NCI-H2029 treated with DMSO at 0.1 percent for 48 hours (cell line): ENCODE measurements at regions not wholly inside any gene's neighbourhood (a gene's known extent, or its start where the extent isn't known, plus 50 kb on each side); places are given as distances from the start of the nearest gene placed in this dataset.
"Not testable (repeated sequence)": the region's sequence is repeated elsewhere in the genome, so short reads cannot be mapped to it uniquely, and the experiment has no call there.

Experiments
- DNase-seq: peaks from one replicate; lab custom pipeline; 2025; lab: John Stamatoyannopoulos, UW

DNA sequence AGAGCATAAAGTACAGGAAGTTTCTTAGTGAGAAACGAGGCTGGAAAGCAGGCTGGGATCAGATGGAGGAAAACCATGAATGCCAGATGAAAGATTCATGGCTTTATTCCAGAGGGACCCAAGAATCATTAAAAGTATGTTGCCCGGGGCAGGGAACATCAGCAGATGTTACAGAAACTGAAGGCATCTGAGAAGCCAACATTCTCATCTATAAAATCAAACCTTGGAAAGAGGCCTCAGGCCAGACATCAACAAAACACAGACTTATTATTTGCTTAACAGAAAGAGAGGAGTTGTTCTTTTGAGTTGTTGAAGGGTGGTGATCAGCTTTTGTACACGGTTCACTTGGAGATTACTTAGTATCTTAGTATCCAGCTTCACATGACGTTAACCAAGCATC, 543.6 kb downstream of the RFC3 start:
- no peak for DNase-seq

DNA sequence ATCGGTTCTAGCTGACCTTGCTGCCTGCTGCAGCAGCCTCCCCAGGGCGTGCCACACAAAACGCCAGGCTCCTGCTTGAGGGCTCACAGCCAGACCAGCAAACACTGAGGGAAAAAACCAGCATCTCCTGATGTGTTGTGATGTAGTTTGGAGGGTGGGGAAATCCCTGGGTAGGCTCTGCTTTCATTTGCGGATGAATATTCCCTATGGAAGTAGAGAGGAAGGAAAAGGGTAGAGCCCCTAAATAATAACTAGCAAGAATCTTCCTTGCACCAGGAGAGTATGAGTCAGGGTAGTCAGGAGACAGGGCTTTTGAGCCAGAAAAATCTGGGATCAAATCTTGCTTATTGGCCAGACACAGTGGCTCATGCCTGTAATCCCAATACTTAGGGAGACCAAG, 545.3 kb downstream of the RFC3 start:
- DNase-seq = no peak

DNA sequence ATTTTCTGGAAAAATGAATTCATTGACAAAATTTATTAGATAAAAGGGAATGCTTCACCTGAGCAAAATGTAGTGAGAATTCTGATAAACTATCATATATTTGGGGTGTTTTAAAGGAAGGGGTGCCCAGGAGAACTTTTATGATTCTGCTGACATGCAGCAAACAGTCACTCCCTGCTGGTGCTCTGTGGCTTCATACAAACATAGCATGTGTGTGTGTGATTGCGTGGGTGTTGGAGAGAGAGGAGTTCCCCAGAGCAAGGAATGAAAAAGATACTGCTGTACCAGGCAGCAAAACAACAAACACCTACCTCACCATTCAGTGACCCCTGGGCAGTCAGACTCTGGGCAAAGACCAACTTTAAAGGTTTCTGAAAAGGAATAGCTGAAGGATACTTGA, 546.7 kb downstream of the RFC3 start:
- DNase-seq = no peak

DNA sequence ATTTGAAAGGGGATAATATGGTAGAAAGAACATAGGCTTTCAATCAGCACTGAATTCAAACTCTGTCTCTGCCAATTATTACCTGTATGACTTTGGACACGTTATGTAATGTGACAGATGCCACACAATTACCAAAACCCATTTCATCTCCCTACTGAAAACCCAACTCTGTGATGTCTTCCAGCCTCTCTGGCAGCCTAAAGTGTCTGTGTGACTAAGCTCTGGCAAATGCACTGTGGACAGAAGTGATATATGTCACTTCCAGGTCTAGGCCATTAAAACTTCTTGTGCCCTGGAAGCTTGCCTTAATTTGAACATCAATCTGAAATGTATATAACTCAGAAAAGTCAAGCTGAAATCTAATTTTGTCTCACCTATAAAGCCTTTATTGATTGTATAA, 552.0 kb downstream of the RFC3 start:
- no peak for DNase-seq

DNA sequence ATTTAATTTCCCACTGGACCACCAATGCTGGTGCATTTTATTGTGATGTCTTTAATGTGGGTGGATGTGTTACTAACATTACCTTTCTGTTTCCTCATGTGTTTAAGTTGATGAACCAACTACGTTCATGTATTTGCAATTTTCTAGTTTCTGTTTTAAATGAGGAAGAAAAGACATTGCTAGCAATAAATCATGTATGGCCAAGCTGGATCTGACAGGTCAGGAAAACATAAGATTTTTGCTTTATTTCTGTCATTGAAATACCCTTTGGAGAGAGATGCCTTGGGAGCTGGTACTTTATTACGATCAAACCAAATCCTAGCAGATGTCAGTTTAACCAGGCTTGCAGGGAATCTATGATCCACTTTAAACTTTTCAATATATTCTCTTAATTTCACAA, 553.2 kb downstream of the RFC3 start:
- no peak for DNase-seq

DNA sequence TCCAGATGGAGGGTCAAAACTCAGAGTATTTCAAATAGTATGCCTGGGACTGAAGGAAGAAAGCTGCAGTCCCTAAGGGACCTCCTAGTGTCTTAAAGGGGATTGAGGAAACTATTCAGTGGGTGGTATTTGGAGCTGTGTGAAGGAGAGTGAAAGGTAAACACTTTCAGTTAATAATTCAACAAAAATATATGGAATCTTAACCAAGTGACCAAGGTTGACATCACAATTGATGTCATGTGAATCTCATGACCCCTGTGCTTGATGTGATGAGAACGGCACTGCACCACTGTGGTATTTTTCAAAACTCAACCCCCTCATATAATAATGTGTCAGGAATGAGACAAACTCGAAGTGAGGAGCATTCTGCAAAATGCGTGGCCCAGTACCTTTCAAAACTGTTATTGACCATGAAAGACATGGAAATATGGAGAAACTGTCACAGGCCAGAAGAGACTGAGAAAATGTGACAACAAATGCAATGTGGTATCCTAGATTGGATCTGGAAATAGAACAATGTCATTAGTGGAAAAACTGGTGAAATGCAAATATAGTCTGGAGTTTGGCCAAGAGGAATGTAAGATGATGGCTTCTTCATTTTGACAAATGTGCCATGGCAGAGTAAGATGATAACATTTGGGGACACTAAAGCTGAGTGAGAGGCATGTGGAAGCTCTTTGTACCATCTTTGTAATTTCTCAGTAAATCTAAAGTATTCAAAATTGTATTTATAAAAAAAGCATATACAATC, 553.9 kb downstream of the RFC3 start:
- DNase-seq = no peak

DNA sequence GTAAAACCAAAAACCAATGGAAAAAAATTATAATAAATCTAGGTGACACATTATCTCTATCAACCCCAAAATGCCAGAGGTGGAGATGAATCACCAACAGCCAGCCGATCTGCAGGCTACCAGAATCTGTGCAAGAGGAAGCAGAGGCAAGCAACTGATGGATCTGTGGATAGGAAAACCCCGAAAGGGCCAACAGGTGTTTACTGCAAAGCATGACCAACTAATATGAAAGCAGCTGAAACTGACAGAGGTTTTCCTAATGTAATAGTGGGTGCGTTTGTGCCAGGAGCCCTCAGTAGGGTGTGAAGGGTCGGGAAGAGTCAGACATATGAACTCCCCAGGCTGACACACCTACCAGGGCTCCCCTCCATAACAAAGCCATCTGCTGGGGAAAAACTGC, 554.6 kb downstream of the RFC3 start:
- no peak for DNase-seq

DNA sequence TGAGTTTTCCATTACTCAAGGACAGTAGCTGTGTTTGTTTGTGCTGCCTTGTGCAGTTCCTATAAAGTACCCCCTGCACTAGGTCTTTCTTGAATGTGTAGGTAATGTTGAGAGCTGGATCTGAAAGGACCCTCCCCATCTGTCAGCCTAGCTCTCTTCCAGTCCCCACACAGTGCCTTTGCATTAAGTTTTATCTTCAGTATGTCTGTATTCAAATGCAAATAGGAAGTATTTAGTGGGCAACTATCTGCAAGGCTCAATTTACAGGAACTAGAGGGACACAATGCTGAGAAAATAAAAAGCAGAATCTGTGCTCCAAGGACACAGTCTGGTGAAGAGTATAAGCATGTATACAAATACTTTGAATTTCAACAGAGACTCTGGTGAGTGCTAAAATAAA, 558.5 kb downstream of the RFC3 start:
- DNase-seq = no peak

DNA sequence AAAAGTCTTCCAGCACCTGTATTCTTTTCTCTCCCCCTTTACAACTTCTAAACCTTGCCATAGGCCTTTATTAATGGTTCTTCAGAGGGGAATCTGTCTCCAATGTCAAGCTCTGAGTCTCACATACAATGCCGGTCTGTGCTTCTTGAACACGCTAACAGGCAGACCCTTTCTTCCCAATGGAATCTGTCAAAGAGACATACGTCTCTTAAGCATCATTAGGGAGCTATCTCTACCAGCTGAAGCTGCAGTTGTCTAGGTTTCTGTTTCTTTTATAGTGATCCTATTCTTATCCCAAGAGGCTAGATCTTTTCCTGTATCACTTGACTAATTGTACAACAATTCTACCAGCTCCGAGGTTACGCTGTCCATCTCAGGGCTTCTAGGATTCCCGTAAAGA, 560.8 kb upstream of the NBEA start:
- no peak for DNase-seq

DNA sequence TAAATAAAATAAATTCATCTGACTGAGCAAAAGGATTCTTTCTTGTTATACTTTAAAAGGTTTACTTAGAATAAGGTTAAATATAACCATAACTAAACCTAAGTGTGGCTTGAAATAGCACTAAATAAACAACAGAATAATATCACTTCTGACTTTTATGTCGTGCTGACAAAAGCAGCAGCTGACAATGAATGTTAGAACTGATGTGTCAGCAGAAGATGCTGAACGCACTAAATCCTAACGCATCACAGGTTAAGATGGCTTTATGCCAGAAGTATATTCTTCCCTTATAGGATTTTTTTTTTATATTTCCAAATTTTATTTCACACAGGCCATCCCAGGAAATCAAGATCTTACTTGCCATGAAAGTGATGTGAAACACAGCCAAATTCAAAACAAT, 558.3 kb upstream of the NBEA start:
- no peak for DNase-seq

DNA sequence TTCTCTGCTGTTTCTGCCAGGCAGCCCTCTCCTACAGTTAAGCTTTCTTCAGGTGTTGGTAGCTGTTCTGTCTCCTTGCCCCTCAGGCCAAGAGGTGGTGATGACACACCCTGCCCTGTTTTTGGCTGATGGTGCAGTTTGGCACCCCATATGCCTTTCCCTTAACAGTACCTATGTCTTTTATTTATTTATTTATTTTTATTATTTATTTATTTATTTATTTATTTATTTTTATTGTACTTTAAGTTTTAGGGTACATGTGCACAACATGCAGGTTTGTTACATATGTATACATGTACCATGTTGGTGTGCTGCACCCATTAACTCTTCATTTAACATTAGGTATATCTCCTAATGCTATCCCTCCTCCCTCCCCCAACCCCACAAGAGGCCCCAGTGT, 555.8 kb upstream of the NBEA start:
- not testable (repeated sequence) for DNase-seq

DNA sequence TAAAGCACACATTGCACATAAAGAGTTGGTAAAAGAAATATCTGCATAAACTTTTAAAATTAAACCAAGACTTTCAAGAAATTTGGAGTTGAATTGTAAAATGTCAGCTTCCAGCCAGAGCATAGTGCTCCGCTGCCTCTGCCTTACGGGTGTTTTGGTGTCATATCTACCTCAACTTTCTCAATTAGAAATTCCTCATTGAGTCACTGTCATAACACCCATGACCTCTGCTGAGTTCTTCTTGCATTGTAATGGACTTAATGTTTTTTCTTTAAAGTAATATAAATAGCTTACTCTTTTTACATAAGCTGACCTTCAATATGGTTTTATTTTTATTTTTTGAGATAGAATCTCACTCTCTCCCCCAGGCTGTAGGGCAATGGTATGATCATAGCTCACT, 551.0 kb upstream of the NBEA start:
- DNase-seq = no peak

DNA sequence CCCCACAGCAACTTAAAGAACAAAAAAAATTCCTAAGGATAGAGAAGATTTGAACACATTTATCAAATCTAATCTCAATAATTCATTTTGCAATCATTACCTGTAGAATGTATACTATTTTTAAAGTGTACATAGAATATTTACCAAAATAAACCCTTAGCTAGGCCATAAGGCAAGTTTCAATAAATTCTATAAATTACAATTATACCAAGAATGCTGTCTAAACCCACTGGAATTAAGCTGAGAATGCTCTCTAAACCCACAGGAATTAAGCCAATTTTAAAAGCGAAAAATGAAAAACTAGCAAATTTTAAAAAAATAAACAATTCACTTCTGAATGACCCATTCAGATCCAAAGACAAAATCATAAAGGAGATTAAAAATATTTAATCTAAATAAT, 540.4 kb upstream of the NBEA start:
- no peak for DNase-seq

DNA sequence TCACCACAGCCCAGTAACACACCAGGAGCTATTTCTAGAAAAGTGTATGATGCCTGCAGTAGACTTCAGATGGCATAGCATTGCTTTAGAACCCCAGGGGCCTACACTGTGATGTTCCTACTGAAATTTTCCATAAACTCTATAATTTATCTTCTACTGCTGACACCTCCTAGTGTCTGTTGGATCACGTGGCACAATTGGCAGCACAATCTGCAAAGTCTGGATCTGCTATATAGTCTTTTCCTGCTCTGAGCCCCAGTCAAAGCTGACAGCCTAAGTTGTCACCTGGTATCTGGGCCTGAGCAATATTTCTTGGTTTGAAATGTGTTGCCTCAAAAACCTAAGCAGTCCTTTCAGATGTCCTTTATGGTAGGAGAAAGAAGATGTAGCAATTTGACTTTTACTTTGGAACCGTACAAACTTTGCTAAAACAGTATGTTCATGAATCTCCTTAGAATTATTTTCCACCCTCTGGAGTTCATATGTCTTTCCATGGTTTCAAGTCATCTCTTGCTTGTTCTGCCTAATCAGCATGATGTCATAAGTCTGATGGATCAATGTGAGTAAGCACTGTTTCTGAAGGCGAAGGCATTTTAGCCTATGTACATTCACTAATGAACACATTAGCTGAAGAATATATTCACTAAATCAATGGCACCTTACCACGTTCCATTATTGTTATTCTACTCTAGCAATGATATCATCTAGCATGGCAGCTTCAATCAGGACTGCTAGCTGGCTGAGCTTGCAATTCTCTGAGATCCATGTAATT, 536.5 kb upstream of the NBEA start:
- no peak for DNase-seq

DNA sequence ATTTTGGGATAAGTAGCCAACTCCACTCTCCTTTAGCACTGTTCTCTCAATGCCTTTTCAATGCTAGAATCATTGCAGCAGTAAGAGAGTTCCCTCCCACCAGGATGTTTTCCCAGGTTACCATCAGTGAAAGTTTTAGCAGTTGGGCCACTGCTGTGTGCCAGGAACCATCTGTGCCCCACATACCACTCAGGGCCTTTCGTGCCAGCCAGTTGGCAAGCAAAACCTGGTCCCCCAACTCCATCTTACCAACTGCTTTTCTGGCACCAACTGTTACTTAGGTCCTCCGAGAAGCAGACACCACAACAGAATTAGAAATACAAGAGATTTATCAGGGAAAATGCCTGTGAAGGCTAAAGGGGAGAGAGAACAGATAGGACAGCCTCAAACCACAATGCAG, 533.4 kb upstream of the NBEA start:
- no peak for DNase-seq

DNA sequence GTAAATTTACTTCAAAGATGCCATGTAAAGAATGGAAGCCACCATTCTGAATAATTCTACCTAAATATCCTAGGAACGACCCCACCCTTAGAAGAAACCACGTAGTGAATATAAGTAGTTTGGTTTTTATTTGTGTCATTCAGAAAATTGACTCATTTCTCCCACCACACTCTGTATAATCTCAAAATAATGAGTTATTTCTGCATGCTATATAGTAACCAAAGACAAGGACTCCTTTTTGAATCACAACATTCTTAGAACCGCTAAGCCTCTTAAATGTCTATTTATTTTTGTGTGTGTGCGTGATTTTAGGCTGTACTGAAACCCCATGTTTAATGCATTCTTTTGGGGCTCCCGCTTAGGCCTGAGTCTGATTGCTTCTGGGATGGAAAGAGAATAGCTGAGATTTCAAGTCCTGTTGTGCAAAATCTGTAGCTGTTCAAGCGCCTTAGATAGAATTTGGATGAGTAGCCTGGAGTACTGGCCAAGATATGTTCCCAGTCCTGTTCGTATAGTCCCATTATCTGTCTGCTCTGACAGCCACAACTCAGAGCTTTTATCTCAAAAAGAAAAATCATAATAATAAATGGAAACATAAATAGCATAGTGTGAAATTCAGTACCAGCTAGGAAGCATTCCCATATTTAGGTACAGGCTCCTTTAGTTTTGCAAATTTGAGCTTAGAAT, 532.4 kb upstream of the NBEA start:
- DNase-seq = no peak

DNA sequence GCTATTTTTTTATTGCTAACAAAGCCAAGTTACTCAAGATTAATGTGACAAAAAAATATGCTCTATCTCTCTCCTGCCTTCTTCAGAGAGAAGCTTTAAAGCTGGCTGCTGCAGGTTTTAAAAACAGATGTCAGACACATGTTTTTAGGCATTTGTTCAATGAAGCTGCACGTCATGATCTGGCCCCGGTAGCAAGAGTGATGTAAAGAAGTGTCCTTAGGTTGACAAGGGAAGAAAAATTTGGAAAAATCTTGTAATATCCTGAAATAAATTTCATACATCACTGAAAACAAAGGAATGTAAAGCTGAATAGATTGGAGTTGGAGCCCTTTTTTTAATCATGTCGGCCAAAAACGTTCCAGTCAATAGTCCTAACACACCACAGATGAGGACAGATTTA, 531.4 kb upstream of the NBEA start:
- no peak for DNase-seq

DNA sequence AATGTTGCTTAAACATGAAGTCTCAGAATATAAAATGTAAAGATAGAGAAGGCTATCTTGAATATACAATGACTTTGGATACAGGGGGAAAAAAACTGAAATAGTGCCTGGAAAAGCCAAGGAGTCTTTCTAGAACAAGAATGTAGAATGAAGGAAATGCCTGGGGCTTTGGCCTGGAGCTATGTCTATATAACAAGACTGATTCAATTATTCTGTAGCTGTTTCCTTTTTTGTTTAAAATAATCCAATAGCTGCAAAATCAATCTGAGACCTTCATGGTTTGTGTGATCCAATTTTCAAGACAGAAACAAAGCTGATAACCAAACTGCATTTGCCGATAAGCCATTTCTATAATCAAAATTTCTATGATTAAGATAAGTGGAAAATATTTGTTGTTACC, 530.9 kb upstream of the NBEA start:
- no peak for DNase-seq

DNA sequence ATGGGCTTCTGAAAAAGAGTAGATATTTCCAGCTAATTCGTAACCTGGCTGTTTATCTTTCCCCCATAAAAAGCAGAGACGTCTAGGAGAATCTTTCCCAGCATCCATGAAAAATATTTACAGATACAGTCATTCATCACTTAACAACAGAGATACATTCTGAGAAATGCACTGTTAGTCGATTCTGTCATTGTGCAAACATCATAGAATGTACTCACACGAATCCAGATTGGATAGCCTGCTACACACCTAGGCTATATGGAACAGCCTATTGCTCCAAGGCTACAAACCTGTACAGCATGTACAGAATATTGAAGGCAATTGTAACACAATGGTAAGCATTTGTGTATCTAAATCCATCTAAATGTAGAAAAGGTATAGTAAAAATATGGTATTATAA, 530.2 kb upstream of the NBEA start:
- DNase-seq = no peak

DNA sequence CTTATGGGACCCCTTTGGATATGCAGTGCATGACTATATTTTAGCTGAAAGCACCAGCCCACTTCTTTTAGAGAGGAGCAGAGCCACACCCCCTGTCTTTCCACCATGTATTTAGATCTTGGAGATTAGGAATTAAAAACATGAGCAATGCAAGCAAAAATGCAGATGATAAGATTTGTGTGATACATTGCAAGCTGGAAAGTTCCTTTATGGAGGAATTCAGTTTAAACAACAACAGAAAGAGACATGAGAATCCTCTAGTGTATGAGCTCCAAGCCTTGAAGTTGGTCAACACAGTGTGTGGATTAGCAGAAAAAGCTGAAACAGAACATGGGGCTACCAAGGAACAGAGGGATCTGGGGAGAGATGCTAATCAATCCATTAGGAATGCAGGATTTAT, 529.8 kb upstream of the NBEA start:
- no peak for DNase-seq

DNA sequence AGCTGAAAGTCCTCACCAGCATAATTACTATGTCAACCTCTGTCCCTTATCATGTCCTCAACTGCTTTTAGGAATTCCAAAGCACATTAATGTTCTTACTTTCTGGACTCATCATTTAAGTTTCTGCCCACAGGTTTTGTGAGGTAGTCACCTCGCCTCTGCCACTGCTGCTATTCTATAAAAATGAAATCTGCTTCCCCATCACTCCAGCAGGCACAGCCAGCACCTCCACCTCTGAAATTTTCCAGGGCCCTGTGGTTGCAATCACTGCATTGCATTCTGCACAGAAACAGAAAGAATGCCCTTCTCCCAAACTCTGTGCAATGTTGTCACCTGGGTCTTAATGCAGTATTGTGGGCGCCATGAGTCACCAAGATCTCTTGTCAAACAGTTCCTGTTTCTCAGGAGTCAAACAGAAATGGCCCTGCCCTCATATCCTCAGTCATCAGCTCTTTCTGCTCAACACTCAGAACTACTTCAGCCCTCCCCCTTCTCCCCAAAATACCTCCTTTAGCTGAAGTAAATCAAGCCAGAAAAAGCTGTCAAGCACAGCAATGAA, 529.2 kb upstream of the NBEA start:
- no peak for DNase-seq

DNA sequence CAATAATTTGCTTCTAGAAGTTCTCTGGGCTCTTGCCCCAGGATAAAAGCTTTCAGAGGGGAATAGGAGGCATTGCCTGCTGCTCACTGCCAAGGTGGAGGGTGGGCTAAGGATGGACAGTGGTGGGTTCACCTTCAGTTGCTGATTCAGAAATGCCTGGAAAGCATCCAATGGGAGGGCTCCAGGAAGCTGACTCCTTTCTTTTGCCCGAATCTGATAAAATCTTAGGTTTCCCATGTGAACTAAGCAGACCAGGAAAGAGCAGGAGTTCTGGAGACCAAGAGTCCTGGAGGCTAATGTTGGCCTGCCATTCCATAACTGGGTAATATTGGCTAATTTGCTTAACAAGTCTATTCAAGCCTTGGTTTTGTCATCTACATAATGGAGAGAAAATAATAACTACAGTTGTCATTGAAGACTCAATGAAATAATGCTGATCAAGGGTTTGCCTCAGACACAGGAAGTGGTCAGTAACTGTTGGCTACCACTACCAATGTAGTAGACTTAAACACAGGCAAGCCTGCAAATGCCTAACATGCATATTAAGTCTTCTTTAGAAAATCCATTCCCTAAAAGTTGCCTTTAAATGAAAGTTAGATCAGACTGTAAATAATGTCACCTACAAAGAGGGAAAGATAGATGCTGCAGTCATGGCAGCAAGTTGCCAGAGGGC, 528.4 kb upstream of the NBEA start:
- DNase-seq = no peak
